GM12878 (cell line): ENCODE measurements at regions not wholly inside any gene's neighbourhood (a gene's known extent, or its start where the extent isn't known, plus 50 kb on each side); places are given as distances from the start of the nearest gene placed in this dataset.
A peak's percentile ranks its signal among the peaks of the same experiment; 100 is the strongest.

Experiments used
- CEBPZ ChIP-seq: fragments of 150-350 bp; IDR thresholded peaks from 2 replicates; pipeline ENCODE4 v1.6.1; 2016; ENCODE audit warnings: low read depth, low read length
- E2F4 ChIP-seq: IDR thresholded peaks from 2 replicates; pipeline ENCODE4 v1.6.1; 2012; ENCODE audit warnings: low read depth, low read length, improper control_type of control experiment
- ETV6 ChIP-seq, 2 experiments: fragments of 450-650 bp in 1 of 2; IDR thresholded peaks in 1 of 2; conservative IDR thresholded peaks in 1 of 2; 2 replicates each; pipeline ENCODE4 v1.6.1; 2014; ENCODE audit warnings: antibody characterized with exemption in 1 of 2, borderline replicate concordance in 1 of 2, low read depth in 1 of 2, mild to moderate bottlenecking in 1 of 2, moderate library complexity in 1 of 2
- FOXM1 ChIP-seq: IDR thresholded peaks from 2 replicates; pipeline ENCODE4 v1.6.1; 2012; ENCODE audit warnings: low read depth, mild to moderate bottlenecking, inconsistent platforms, low read length, moderate library complexity
- HCFC1 ChIP-seq: fragments of 150-350 bp; IDR thresholded peaks from 2 replicates; pipeline ENCODE4 v1.6.1; 2014; ENCODE audit warnings: low read length
- IKZF2 ChIP-seq, 2 experiments: fragments of 450-650 bp; IDR thresholded peaks; 2 replicates each; pipeline ENCODE4 v1.6.1; 2017; ENCODE audit warnings: mild to moderate bottlenecking in 2 of 2, moderate library complexity in 2 of 2
- IRF4 ChIP-seq: IDR thresholded peaks from 2 replicates; pipeline ENCODE4 v1.6.1; 2011; ENCODE audit warnings: low read depth, low read length
- JUNB ChIP-seq: IDR thresholded peaks from 2 replicates; pipeline ENCODE4 v1.6.1; 2016; ENCODE audit warnings: antibody characterized with exemption, mild to moderate bottlenecking
- MLLT1 ChIP-seq: fragments of 450-650 bp; IDR thresholded peaks from 2 replicates; pipeline ENCODE4 v1.6.1; 2016; ENCODE audit warnings: mild to moderate bottlenecking
- MTA3 ChIP-seq: IDR thresholded peaks from 2 replicates; pipeline ENCODE4 v1.6.1; 2012; ENCODE audit warnings: low read length, inconsistent platforms, borderline replicate concordance
- MYC ChIP-seq: IDR thresholded peaks from 2 replicates; pipeline ENCODE4 v1.6.1; 2011; ENCODE audit warnings: mild to moderate bottlenecking, low read length, moderate library complexity, inconsistent platforms; ENCODE audit not compliant: insufficient read depth, insufficient replicate concordance, insufficient read length, severe bottlenecking
- NBN ChIP-seq: fragments of 450-650 bp; IDR thresholded peaks from 2 replicates; pipeline ENCODE4 v1.6.1; 2016
- PKNOX1 ChIP-seq: fragments of 450-650 bp; IDR thresholded peaks from 2 replicates; pipeline ENCODE4 v1.6.1; 2016; ENCODE audit warnings: mild to moderate bottlenecking
- RAD21 ChIP-seq: IDR thresholded peaks from 2 replicates; pipeline ENCODE4 v1.6.1; 2011; ENCODE audit warnings: mild to moderate bottlenecking, low read depth, low read length, moderate library complexity; ENCODE audit not compliant: insufficient read depth
- SIN3A ChIP-seq: IDR thresholded peaks from 2 replicates; pipeline ENCODE4 v1.6.1; 2012; ENCODE audit warnings: low read depth, low read length, improper control_type of control experiment
- SIX5 ChIP-seq: IDR thresholded peaks from 2 replicates; pipeline ENCODE4 v1.6.1; 2011; ENCODE audit warnings: mild to moderate bottlenecking, low read depth, low read length, moderate library complexity; ENCODE audit not compliant: severe bottlenecking
- SUPT20H ChIP-seq: IDR thresholded peaks from 2 replicates; pipeline ENCODE4 v1.6.1; 2011; ENCODE audit warnings: low read depth, mild to moderate bottlenecking, low read length, moderate library complexity, borderline replicate concordance; ENCODE audit not compliant: control insufficient read depth
- TARDBP ChIP-seq: IDR thresholded peaks from 2 replicates; pipeline ENCODE4 v1.6.1; 2016; ENCODE audit warnings: borderline replicate concordance
- ZNF24 ChIP-seq: fragments of 450-650 bp; IDR thresholded peaks from 2 replicates; pipeline ENCODE4 v1.6.1; 2017; ENCODE audit warnings: antibody characterized with exemption, mild to moderate bottlenecking
- ZNF622 ChIP-seq: fragments of 450-650 bp; IDR thresholded peaks from 2 replicates; pipeline ENCODE4 v1.6.1; 2017; ENCODE audit warnings: mild to moderate bottlenecking, inconsistent platforms
- ZNF687 ChIP-seq: fragments of 450-650 bp; IDR thresholded peaks from 2 replicates; pipeline ENCODE4 v1.6.1; 2017; ENCODE audit warnings: mild to moderate bottlenecking, moderate library complexity

- TF ChIP-seq ZNF687 (no peak), HCFC1 (no peak), ZNF622 (no peak), SIN3A (no peak), MYC (no peak), IRF4 (no peak), CEBPZ (no peak), JUNB (0 out of 2 replicates have a peak, but pooled peaks have one; percentile 31), ETV6 (conservative IDR thresholded peaks at IDR 0.05 in 1 of 2, IDR thresholded peaks at IDR 0.05 in 1 of 2; ENCODE audit: borderline replicate concordance in 1 of 2, low read depth in 1 of 2) (no peak), RAD21 (no peak), PKNOX1 (no peak), SUPT20H (no peak), MTA3 (no peak), SIX5 (no peak), MLLT1 (0 out of 2 replicates have a peak, but pooled peaks have one; percentile 49), TARDBP (no peak), NBN (peak; percentile 82), E2F4 (no peak), IKZF2 (IDR thresholded peaks at IDR 0.05) (peak in 1 of 2 experiments; percentile 49; a peak in 2 of 4 replicates), ZNF24 (peak; percentile 80; the same call in 1 of the 2 replicates), FOXM1 (0 out of 2 replicates have a peak, but pooled peaks have one; percentile 49)
Observed at GRCh38 chr5:89228355-89228754, 345.4 kb upstream of the MEF2C start (continued).
